Nucleus accumbens (tissue), 56 donors: ENCODE measurements at regions not wholly inside any gene's neighbourhood (a gene's known extent, or its start where the extent isn't known, plus 50 kb on each side); places are given as distances from the start of the nearest gene placed in this dataset.

Experiments used
- DNase-seq, 56 donors: peaks; one replicate each; lab custom pipeline; 2025; lab: John Stamatoyannopoulos, UW

DNA sequence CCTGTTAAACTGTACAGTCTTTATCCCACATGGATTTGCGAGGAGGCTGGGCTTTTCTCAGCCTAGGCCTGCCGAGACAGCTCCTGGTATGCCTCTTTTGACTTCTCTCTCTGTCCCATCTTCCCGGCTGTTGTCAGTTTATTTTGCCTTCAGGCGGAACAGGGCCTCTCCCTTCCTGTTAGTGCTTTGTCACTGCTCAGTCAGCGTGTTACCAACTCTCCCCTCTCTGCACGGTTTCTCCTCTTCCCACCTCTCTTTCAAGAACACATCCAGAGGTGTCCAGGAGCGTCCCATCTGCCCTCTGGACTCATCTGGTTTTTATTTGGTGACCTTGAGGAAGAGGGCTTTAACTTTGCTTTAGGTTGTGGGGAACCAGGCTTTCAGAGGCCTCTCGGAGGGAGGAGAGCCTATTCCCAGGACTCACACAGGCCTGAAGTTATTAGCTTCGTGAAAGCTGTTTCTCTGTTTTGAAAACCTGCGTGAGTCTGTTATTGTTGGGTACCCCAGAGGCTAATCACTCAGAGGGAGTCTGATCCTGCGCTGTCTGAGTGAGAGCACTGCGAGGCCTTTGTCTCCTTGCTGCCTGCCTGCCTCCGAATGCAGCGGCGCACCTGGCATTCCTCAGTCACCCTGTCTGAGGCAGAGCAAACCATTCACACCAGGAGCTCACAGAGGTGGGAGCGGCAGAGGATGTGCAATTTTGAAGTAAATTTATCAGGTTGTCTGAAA lies 234.4 kb upstream of the MPDZ start:
- no peak for DNase-seq

DNA sequence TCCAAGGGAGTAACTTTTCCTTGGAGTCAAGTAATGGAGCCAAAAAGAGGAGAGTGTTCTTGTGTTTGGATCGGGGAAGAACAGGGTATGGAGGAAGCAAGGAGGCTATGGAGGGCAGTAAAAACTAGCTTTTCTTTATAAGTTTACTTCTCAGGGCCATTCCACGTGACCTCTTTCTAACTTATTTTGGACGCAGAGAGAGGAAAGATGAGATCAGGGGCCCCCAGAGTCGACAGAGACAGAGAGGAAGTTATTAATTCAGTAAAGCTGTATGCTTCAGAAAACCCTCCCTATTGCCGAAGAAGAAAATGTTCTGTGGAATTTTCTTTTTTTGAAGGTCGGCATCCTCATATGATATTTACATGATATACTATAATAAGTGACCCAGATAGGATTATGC lies 233.8 kb upstream of the MPDZ start:
- no peak for DNase-seq

GRCh38 chr9:13508681-13509080 lies 229.2 kb upstream of the MPDZ start:
- no peak for DNase-seq

DNA sequence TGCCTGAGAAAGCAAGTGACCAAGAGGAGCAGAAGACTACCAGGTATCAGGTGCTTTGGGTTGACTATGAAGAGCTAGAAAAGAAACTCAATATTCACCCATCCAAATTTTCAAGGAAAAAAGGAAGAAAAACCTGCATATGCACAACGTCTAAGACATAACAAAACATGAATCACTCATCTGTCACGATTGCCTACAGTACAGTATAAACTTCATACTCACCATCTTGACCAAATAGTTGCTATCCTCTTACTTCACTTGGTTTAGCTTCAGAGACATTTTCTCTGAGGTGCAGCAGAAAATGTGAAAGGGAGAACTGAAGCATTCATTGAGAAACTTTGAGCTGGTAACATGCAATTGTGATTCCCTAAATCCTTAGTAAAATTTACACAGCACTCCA lies 228.6 kb upstream of the MPDZ start:
- no peak for DNase-seq

DNA sequence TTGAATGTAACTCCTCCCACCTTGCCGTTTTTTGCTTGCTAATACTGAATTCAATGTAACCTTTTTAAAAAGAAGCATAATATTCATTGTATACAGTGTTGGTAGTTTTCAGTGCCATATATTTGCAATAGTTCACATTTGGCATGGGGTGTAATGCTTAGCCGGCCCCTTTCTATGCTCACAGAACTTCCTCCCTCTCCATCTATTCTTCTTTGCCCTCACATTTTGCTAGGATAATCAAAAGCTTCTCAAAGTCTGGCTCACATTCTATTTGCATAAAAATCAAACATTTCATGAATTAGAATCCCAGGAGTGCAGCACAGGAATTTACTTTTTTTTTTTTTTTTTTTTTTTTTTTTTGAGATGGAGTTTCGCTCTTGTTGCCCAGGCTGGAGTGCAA lies 226.3 kb upstream of the MPDZ start:
- no peak for DNase-seq

DNA sequence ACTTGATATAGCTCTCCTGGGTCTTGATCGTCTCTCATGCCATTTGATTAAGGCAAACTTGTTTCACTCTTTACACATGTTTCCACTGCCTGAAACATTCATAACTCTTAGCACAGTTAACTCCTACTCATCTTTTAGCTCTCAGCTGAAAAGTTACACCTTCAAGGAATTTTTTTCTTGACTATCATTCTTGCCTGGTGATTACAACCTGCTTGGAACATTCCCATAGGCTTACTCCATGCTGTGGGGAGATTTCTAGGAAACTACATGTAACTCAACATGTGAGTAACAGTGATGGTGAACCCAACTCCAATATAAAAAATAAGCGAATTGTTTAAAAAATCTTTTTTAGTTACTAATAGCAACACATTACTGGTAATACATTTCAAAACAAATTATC lies 224.1 kb upstream of the MPDZ start:
- DNase-seq = no peak

DNA sequence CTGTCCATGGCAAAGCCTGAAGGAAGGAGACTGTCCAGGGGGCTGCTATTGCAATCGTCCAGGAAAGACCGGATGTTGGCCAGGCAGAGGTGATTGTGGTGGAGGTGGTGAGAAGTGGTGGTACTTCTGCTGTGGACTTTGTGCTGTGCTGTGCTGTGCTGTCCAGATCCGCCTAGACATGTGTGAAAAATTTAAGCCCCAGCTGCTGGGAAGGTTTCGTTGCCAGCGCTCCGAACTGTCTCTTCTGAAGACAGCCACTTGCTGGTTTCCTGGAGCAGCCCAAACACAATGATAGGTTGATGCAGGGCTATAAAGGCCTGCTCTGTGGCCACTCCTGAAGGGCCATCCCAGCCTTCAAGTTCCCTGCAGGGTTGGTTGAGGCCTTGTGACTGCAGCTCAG lies 223.0 kb upstream of the MPDZ start:
- no peak for DNase-seq

DNA sequence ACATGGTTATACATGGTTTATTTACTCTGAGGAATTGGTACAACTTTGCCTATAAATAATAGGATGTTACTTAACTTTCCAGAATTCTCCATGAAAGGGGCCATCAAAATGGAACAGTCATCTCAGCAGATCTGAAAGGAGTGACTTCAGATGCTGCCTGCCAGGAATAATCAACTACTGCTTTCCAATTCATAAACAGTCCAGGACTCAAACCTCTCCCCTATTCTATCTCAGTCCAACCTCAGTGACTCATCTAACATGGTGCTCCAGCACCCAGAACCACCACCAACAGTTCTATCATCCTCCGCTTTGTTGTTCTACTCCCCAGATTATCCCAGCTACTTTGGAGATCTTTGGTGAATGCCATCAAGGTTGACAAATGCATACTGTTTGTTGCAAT lies 221.5 kb upstream of the MPDZ start:
- no peak for DNase-seq

- DNase-seq = no peak
These were observed 220.5 kb upstream of the MPDZ start for GRCh38 chr9:13500034-13500433.

DNA sequence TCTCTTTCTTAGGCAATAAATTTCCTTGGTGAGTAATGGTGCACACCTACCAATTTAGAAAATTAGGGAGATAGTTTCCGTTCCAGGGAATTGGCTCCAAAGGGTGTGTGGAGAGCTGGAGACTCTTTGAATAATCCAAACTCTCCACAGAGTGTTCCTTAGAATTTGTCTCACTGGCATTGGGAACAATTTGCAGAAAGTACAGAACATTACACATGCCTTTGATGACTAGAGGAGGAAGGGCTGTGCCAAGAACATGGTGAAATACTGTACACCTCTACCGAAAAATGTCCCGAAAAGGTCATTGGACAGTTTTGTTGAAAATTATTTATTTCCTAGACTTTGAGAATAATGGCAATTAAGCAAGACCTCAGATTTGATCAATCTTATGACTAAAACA lies 214.2 kb upstream of the MPDZ start:
- DNase-seq = no peak

DNA sequence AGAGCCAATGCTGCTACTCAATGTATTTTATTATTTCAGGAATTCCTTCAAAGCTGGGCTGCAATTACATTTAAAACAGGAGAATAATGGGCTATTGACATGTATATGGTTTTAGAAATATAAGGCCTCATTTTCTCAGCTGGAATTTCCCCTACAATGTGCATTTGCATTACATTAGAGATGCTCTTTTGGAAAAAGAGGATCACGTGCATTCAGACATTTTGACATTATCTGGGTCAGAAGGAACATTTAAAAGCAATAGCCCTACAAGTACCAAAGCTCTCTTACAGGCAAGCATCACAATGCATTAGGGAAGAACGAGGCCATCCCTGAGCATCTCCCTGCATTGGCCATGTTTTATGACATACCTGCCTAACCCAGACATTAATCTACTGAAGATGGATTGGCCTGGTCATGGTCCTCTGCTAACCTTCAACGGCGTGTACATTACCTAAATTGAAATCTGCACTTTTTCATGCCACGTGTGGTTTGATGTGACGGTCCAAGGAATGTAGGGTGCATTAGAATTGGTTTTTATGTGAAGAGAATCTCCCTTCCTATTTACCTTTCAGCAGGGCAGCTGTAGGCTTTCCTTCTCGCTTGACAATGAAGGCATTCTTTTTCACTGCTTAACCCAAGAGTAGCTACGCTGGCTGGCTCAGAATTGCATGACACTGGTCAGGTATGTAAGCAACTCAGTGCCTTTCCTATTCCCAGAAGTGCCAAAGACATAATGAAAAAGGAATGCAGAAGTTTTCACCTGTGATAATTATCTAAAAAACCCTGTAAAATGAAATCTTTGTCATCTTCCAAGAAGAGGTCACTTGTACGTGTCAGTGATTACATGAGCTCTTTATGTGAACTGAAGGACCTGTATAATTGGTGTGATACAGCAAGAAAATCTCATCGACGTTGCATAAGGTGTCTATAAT lies 212.3 kb upstream of the MPDZ start:
- no peak for DNase-seq

- no peak for DNase-seq
These were observed 211.6 kb upstream of the MPDZ start for GRCh38 chr9:13491138-13491492.

DNA sequence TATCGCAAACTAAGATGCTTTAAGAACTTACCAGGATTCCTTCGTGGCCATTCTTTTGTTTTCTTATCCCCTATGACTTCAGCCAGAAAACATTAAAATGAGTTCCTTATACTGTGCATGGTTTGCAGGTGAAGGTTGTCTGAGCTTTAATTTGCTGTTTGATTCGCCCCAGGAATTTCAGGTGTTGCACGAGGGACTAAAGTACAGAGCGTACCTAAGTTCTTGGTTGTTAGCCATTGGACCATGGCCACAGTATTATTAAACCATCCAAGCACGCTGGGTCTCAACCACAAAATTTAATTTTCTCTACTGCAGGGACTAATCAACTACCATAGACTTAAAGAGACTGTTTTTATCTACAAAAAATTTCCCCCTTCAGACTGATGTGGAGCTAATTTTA lies 208.4 kb upstream of the MPDZ start:
- no peak for DNase-seq

DNA sequence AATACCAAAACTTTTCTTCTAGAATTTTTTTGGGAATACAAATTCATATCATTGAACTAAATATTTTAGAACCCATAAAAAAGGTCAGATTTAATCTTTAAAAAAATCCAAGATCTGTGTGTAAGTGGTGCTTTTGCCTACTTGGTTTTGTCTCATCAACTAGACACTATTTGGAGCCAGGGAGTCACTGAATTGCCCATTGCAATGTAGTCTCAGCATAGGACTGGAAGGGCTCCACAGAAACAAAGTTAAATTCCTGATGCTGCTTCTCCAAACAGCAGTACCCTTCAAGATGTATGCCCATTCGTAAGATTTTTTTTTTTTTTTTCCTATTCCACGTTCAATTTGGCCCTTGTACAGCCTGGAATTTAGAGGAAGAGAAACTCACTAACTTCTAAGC lies 208.0 kb upstream of the MPDZ start:
- DNase-seq = no peak

DNA sequence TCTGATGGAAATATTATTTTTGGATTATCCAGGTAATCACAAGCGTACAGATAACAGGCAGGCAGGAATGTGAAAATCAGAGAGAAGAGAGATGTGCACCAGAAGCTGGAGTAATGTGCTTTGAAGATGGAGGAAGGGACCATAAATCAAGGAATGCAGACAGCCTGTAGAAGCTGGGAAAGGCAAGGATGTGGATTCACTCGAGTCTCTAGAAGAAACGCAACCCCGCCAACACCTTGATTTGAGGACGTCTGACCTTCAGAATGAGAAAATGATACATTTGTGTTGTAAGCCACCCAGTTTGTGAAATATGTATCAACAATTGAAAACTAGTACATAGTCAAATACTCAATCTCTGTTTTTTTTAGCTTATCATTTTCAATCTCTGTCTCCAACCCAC lies 207.6 kb upstream of the MPDZ start:
- no peak for DNase-seq

- DNase-seq = no peak
These were observed 205.6 kb upstream of the MPDZ start for GRCh38 chr9:13485068-13485596.

DNA sequence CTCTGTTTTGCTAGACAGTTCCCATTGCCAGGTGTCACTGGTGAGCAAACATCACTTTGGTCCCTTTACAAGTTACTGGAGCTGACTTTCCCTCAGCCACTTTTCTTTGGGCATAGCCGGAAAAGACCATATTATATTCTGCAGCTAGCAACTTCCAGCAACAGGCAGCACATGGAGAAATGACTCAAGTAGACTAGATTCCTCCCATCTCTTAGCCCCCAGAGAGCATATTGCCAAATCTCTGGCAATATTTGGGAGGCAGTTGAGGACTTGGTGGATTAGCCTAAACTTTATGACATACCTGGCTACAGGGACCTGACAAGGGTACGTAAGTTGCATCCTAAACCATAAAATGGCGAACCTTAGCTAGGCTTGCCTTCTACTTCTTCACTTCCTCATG lies 204.7 kb upstream of the MPDZ start:
- no peak for DNase-seq

DNA sequence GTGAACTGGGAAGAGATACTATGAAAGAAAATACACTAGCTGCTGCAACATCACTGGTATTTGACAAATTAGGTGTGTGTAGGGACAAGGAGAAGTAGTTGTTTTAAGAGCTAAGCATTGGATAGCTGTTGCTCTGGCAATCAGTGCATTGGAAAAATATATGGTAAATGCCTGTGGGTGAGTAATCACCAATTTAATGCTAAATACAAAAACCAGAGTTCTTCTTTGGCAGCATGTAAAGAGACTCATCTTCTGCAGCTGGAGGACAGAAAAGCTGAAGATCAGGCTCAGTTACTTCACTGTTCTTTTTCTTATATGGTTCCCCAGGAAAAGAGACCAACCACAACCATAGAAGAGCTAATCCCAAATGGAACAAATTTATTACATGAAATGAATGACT lies 201.8 kb upstream of the MPDZ start:
- no peak for DNase-seq

- peak in 1 of 56 donors; percentile 1 for DNase-seq
These were observed 201.2 kb upstream of the MPDZ start for GRCh38 chr9:13480693-13481092.

DNA sequence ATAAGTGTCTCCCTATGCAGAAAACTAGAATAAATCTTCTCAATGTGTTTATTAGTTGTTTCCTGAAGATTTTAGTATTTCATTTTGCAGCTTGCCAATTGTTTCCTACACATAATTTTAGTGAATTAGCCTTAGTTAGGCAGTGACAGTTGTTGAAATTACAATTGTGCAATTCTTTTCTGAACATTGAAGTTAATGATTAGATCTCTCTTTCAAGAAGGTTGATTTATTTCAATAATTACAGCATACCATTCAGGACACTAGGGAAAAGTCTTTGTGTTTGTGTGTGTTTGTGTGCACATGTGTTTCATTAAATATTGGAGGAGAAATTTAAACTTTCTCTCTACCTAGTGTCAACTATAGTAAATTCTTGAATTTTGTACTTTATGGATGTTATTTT lies 199.6 kb upstream of the MPDZ start:
- no peak for DNase-seq

GRCh38 chr9:13478639-13479038 lies 199.1 kb upstream of the MPDZ start:
- no peak for DNase-seq

DNA sequence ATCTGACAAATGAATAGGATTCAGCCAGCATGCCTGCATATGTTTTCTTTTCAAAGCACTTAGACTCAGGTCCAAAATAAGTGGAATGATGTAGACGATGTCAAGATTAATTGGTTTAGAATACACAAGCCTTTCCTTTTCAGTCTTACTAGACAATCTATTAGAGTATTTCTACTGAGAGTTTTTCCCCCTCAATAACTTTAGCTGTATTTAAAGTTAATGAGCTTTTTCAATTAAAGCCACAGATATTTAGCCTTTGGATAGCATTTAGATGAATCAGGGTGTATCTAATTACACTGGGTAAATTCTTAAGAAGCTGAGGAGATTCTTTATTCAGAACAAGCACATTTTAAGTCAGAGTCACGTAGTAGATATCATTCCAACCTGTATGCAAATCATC lies 198.7 kb upstream of the MPDZ start:
- no peak for DNase-seq
